ENCODE measurements at regions not wholly inside any gene's neighbourhood (a gene's known extent, or its start where the extent isn't known, plus 50 kb on each side); places are given as distances from the start of the nearest gene placed in this dataset.
"Not testable (repeated sequence)": the region's sequence is repeated elsewhere in the genome, so short reads cannot be mapped to it uniquely, and the experiment has no call there.

DNA sequence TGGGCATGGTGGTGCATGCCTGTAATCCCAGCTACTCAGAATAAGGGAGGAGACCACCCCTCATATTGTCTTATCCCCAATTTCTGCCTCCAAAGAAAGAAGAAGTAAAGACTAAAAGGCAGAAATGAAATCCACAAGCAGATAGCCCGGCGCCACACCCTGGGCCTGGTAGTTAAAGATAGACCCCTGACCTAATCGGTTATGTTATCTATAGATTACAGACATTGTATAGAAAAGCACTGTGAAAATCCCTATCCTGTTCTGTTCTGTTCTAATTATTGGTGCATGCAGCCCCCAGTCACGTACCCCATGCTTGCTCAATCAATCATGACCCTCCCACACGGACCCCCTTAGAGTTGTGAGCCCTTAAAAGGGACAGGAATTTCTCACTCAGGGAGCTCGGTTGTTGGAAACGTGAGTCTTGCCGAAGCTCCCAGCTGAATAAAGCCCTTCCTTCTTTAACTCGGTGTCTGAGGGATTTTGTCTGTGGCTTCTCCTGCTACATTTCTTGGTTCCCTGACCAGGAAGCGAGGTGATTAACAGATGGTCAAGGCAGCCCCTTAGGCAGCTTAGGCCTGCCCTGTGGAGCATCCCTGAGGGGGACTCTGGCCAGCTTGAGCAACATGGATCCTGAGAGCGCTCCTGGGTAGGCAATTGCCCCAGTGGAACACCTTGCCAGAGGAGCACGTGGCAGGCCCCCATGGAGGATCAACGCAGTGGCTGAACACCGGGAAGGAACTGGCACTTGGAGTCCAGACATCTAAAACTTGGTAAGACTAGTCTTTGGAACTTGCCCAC is 188.7 kb upstream of the NDUFV2 start:
- DNase-seq (ENCODE audit: low read depth): not testable (repeated sequence)

DNA sequence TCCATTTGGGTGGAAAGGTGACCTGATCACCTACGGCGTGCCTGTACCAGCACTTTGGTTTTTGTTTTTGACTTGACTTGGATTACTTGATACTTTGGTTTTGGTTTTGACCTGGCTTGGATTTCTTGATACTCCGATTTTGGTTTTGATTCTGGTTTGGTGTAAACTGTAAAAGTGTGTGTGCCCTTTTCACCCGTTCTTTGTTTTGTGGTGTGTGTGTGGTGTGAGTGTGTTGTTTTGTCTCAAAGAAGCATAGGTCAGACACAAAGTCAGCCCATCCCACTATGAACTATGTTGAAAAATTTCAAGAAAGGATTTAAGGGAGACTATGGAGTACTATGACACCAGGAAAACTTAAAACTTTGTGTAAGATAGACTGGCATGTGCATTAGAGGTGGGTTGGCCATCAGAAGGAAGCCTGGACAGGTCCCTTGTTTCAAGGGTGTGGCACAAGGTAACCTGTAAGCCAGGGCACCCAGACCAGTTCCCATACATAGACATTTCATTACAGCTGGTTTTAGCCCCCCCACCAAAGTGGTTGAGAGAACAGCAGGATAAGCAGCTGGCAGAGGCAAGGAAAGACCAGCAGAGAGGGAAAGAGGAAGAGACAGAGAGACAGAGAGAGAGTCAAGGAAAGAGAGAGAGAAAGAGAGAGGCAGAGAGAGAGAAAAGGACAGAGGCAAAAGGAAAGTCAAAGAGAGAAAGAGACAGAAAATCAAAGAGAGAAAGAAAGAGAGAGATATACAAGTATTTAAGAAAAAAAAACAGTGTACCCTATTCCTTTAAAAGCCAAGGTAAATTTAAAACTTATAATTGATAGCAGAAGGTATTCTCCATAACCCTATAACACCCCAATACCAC is 187.9 kb upstream of the NDUFV2 start:
- DNase-seq (ENCODE audit: low read depth): not testable (repeated sequence)

DNA sequence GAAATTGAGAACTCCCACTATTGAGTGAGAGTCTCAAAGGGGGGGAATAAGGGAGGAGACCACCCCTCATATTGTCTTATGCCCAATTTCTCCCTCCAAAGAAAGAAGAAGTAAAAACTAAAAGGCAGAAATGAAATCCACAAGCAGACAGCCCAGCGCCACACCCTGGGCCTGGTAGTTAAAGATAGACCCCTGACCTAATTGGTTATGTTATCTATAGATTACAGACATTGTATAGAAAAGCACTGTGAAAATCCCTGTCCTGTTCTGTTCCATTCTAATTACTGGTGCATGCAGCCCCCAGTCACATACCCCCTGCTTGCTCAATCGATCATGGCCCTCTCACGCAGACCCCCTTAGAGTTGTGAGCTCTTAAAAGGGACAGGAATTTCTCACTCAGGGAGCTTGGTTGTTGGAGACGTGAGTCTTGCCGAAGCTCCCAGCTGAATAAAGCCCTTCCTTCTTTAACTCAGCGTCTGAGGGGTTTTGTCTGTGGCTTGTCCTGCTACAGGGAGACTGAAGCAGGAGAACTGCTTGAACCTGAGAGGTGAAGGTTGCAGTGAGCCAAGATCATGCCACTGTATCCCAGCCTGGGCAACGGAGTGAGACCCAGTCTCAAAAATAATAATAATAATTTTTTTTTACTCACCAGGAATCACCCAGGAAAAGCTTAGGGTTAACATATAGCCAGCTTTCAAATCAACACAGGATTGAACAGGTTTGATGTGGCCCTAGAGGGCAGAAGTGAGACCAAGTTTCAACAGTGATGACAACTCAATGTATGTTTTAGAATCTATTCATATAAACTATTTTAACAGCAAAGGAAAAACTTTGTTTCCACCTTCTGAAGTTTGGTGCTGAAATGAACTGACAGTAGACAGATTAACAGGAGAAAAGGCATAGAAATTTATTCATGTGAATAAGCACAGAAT is 181.4 kb upstream of the NDUFV2 start:
- not testable (repeated sequence) for DNase-seq (ENCODE audit: low read depth)

DNA sequence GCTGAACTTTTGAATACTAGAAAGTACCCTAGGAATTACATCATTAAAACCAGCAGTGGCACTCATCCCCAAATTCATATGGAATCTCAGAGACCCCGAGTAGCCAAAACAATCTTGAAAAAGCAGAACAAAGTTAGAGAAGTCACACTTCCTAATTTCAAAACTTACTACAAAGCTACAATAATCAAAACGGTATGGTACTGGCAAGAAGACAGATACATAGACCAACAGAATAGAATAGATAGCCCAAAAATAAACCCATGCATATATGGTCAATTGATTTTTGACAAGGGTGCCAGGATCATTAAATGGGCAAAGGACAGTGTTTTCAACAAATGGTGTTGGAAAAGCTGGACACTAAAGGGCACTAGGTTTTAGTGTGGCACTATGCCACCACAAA is 176.0 kb upstream of the NDUFV2 start:
- no peak for DNase-seq (ENCODE audit: low read depth)

DNA sequence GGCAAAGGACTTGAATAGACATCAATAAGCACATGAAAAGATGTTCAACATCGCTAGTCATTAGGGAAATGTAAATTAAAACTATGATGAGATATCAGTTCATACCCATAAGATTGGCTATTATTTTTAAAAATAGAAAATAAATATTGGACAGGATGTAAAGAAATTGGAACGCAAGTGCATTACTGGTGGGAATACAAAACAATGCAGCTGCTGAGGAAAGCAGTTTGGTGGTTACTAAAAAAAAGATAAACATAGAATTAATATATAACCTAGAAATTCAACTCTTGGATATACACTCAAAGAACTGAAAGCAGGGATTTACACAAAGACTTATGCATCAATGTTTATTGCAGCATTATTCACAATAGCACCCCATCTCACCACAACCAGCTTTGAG is 174.5 kb upstream of the NDUFV2 start:
- no peak for DNase-seq (ENCODE audit: low read depth)

DNA sequence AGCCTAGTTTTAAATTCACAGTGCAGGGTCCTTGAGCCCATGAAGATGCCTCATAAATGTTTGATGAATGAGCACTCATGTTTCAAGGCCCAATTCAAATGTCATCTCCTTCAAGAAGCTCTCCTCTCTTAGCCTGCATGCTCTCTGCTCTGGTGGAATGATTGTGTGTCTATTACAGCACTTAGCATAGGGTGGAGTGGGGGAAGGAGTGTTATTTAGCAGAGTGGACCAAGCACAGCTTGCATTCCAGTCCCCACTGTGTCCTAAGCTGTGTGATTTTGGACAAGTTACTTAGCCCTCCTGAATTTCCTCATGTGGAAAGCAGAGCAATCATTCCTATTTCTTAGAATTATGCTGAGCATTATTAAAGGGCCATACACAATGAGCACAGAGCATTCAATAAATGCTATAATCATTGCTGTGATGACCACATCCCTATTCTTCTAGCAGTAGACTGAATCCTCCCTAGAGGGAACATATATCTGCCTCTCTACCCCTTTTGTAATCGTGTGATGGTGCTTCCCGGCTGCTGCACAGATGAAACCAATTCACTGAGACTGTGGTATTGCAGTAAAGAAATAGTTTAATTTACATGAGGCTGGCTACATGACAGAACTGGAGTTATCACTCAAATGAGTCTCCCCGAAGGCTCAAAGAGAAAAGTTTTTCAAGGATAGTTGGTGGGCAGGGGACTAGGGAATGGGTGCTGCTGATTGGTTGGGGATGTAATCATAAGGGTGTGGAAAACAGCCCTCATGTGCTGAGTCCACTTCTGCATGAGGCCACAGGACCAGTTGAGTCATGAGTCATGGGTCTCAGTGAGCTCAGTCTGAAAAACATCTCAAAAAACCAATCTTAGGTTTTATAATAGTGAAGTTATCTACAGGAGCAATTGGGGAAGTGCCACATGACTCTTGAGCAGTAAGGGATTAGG is 173.4 kb upstream of the NDUFV2 start:
- DNase-seq (ENCODE audit: low read depth): no peak

DNA sequence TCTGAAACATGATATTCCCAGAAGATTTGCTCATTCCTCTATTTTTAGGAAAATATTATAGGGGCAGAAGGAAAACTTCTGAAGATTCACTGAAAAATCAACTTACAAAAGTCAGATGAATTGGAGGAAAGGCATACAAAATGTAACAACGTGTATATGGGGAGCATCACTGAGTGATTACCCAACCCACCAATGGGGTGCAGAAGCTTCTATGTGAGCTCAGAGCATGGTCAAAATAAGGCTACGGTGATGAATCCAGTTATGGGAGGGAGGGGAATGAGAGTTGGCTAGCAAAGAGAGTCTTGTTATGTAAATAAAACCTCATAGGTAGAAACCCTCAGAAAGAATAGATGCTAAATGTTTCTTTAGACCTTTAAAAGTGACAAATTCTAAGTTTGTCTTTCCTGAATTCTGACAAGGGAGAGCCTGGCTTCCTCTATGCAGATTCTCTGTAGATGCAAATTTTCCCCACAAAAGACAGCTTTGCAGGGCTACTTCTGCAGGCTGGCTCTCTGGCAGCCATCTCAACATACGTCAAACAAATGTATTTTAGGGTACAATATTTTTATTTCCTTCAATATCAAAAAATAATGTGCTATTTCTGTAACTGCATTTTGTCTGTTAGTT is 171.4 kb upstream of the NDUFV2 start:
- DNase-seq (ENCODE audit: low read depth): no peak

- DNase-seq (ENCODE audit: low read depth): no peak
Measured at GRCh38 chr18:8932866-8933265, 169.6 kb upstream of the NDUFV2 start.

DNA sequence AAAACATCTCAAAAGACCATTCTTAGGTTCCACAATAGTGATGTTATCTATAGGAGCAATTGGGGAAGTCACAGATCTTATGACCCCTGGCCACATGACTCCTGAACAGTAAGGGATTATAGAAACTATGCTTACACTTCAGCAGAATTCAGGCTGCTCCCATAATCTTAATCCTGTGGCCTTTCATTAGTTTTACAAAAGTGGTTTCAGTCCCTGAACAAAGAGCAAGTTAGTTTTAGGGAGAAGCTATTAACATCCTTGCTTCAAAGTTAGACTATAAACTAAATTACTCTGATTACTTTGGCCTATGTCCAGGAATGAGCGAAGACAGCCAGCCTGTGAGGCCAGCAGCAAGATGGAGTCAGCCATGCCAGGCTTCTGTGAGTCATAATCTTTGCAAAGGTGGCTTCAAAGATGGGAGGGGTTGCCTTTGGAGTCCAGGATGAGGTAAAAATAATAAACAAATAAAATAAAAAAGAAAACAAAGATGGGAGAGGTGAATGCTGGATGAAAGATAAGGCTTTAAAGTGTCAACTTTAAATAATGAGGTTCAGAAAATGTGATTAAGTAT is 168.7 kb upstream of the NDUFV2 start:
- DNase-seq (ENCODE audit: low read depth): no peak

- DNase-seq (ENCODE audit: low read depth): not testable (repeated sequence)
Measured at GRCh38 chr18:8935346-8935745, 167.2 kb upstream of the NDUFV2 start.

- DNase-seq (ENCODE audit: low read depth): no peak
Measured at GRCh38 chr18:8936619-8937018, 165.9 kb upstream of the NDUFV2 start.

DNA sequence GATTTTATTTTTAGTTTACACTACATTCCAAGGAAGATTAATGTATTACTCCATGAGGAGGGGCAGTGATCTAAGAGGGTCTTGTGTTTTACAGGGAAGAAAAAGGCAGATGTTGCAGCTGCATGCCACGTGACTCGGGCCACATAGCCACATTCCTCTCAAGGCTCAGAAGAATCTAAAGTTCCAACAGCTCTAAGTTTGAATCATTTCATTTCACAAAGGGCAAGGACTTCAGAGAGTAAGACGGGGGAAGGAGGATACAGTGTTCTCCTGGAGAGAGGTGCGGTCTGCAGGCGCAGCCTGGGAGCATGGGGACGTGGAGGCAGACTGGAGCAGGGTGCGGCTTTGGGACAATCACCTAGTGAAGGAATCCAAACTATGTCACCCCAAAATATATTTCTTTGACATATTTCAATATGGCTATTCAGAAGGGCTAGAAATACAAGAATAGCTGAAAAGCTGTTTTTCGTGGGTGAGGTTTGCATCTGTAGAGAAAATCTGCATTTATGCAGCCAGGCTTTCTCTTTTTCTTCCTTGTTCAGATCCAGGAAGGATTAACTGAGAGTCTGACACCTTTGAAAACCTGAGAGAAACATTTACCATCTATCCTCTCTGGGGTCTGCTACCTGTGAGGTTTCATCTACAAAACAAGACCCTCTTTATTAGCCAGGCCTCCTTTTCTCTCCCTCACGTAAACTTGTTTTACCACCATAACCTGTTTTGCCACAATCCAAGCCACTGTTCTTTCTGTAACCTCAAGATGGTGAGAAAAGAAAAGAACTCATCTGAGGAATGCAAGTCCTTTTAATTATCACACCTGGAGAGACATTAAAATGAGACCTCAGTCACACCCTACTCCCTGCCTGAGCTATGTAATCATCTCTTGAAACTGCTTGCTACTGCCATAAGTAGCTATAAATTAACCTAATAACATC is 165.1 kb upstream of the NDUFV2 start:
- DNase-seq (ENCODE audit: low read depth): no peak

DNA sequence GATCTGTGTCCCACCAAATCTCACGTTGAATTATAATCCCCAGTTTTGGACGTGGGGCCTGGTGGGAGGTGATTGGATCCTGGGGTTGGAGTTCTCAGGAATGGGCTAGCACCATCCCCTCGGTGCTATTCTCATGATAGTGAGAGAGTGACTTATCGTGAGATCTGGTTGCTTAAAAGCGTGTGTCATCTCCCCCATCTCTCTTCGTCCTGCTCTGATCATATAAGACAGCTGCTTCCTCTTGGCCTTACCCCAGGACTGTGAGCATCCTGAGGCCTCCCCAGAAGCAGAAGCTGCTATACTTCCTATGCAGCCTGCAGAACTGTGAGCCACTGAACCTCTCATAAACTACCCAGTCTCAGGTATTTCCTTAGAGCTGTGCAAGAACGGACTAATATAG is 163.7 kb upstream of the NDUFV2 start:
- DNase-seq (ENCODE audit: low read depth): no peak

GRCh38 chr18:8942021-8942908 is 160.2 kb upstream of the NDUFV2 start:
- no peak for DNase-seq (ENCODE audit: low read depth)

DNA sequence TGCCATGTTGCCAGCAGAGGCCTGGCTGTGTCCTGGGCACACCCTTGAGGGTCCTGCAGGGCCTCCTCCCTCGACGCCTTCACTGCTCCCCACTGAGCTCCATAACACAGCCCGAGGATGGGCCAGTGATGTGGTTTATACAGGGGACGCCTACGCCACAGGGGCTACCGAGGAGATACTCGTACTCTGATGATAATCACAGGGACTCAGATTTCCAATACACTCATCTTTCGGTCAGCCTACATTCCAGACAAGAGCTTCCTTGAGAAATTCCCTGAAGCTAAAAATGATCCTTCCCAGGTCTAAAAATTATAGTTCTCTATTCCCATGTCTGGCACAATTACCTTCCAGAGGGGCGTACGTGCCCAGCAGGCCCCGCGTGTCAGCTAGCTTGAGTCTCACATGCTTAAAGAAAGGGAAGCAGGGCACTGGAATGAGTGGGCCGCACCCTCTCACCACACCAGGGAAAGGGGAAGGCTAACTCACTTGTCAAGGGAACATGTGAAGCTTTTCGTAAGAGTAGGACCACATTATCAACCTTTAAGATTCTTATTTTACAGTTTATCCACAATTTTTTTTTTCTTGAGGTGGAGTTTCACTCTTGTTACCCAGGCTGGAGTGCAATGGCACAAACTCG is 159.5 kb upstream of the NDUFV2 start:
- DNase-seq (ENCODE audit: low read depth): no peak

- no peak for DNase-seq (ENCODE audit: low read depth)
Measured at GRCh38 chr18:8943900-8944870, 158.3 kb upstream of the NDUFV2 start.

All from activated T-helper 1 cell treated with Interleukin-2 at 50 U/mL for 16 hours (primary cell).